Sigmoid colon (tissue), 6 donors: ENCODE measurements at regions not wholly inside any gene's neighbourhood (a gene's known extent, or its start where the extent isn't known, plus 50 kb on each side); places are given as distances from the start of the nearest gene placed in this dataset.
"Not testable (repeated sequence)": the region's sequence is repeated elsewhere in the genome, so short reads cannot be mapped to it uniquely, and the experiment has no call there.

ENCODE experiments used
- DNase-seq: peaks from one replicate; pipeline ENCODE4 v3.0.0-alpha.2; 2019
- H3K27ac ChIP-seq, 4 donors: fragments of 200-600 bp; sonication (generic); one replicate each; pipeline ENCODE4 v1.5.1; 2016 to 2019; ENCODE audit warnings: mild to moderate bottlenecking in 1 of 4
- H3K27me3 ChIP-seq, 3 donors: fragments of 200-600 bp; sonication (generic); one replicate each; pipeline ENCODE4 v1.5.1; 2019; ENCODE audit warnings: mild to moderate bottlenecking in 1 of 3
- H3K36me3 ChIP-seq, 4 donors: fragments of 200-600 bp; sonication (generic); one replicate each; pipeline ENCODE4 v1.5.1; 2016 to 2019
- H3K4me1 ChIP-seq, 4 donors: fragments of 200-600 bp; sonication (generic); one replicate each; pipeline ENCODE4 v1.5.1; 2017 to 2019
- H3K4me3 ChIP-seq, 4 donors: fragments of 200-600 bp; sonication (generic); one replicate each; pipeline ENCODE4 v1.5.1; 2017 to 2019; ENCODE audit warnings: mild to moderate bottlenecking in 2 of 4, moderate library complexity in 1 of 4
- H3K9me3 ChIP-seq, 4 donors: fragments of 200-600 bp in 3 of 4; sonication (generic) in 3 of 4; one replicate each; pipeline versions ENCODE4 v1.5.1 to v1.6.1; 2013 to 2019
- CTCF ChIP-seq, 4 experiments: fragments of 450-650 bp in 3 of 4; fragments of 200-600 bp in 1 of 4; IDR thresholded peaks; one replicate each; pipeline ENCODE4 v1.5.1; 2016 to 2019; ENCODE audit warnings: antibody characterized with exemption in 4 of 4, mild to moderate bottlenecking in 3 of 4, moderate library complexity in 2 of 4
- EP300 ChIP-seq, 4 donors: sonication (generic); formaldehyde crosslinking; IDR thresholded peaks; one replicate each; pipeline ENCODE4 v1.6.1; 2017; ENCODE audit warnings: antibody characterized with exemption in 4 of 4
- POLR2A ChIP-seq, 2 donors: fragments of 450-650 bp; IDR thresholded peaks; one replicate each; pipeline ENCODE4 v1.6.1; 2016; ENCODE audit warnings: antibody characterized with exemption in 2 of 2, mild to moderate bottlenecking in 2 of 2, moderate library complexity in 2 of 2
- POLR2AphosphoS5 ChIP-seq, 4 donors: sonication (generic); formaldehyde crosslinking; IDR thresholded peaks; one replicate each; pipeline ENCODE4 v1.6.1; 2017; ENCODE audit warnings: antibody characterized with exemption in 4 of 4
- WGBS, 2 donors: extraction: QIAGEN DNeasy Blood & Tissue Kit; methylation state at CpG; one replicate each; pipeline ENCODE4 v1.1.7; 2013; 5-methylcytosine and 5-hydroxymethylcytosine counted together
- intact Hi-C: fragments of 100-400 bp; cut with DNase I; formaldehyde crosslinking; loops from one replicate; pipeline ENCODE4 v1.15.1; 2023
- donor health status: healthy with polysubstance abuse.
- donor health status: healthy.

- H3K4me3 ChIP-seq = no peak overlapping the region
- intact Hi-C loops = no loop called here
- TF ChIP-seq EP300 (IDR thresholded peaks at IDR 0.05) = no peak
- no peak for TF ChIP-seq CTCF (IDR thresholded peaks at IDR 0.05)
- TF ChIP-seq POLR2AphosphoS5 (IDR thresholded peaks at IDR 0.05) = no peak
- TF ChIP-seq POLR2A (IDR thresholded peaks at IDR 0.05) = no peak
- no peaks in the 10 kb centered on the region for H3K36me3 ChIP-seq
- H3K9me3 ChIP-seq = no peaks in the 10 kb centered on the region
- H3K27me3 ChIP-seq = no peaks in the 10 kb centered on the region
- peaks cover 0 to 8% (median 0%) of the 10 kb centered on the region in 4 donors for H3K4me1 ChIP-seq
- 94 to 95% methylated on average over 15 of the region's 15 CpGs for WGBS, 2 donors
- H3K27ac ChIP-seq = no peak overlapping the region
- no peak for DNase-seq
Measured at GRCh38 chr5:162685302-162685701, 617.7 kb downstream of the GABRG2 start.

- H3K4me3 ChIP-seq, intact Hi-C loops, H3K9me3 ChIP-seq, H3K27me3 ChIP-seq, H3K4me1 ChIP-seq, H3K36me3 ChIP-seq, H3K27ac ChIP-seq, DNase-seq: not testable (repeated sequence)
- WGBS, 2 donors = 48 to 82% methylated on average over 5 of the region's 5 CpGs
Measured at GRCh38 chr5:162696272-162696671, 628.7 kb downstream of the GABRG2 start.

GRCh38 chr5:162699361-162699760 lies 631.8 kb downstream of the GABRG2 start:
- intact Hi-C loops = no loop called here
- no peaks in the 10 kb centered on the region for H3K9me3 ChIP-seq
- WGBS, 2 donors = 80 to 87% methylated on average over 4 of the region's 4 CpGs
- no peaks in the 10 kb centered on the region for H3K27me3 ChIP-seq
- H3K36me3 ChIP-seq = no peaks in the 10 kb centered on the region
- H3K4me3 ChIP-seq = no peak overlapping the region
- no peak for TF ChIP-seq POLR2AphosphoS5 (IDR thresholded peaks at IDR 0.05)
- TF ChIP-seq CTCF (IDR thresholded peaks at IDR 0.05) = no peak
- no peak for TF ChIP-seq POLR2A (IDR thresholded peaks at IDR 0.05)
- TF ChIP-seq EP300 (IDR thresholded peaks at IDR 0.05) = no peak
- DNase-seq = no peak
- H3K27ac ChIP-seq = no peak overlapping the region
- no peaks in the 10 kb centered on the region for H3K4me1 ChIP-seq

- Histone ChIP-seq H3K27me3 (no peaks in the 10 kb centered on the region), H3K9me3 (no peaks in the 10 kb centered on the region), H3K27ac (no peak overlapping the region), H3K4me1 (no peaks in the 10 kb centered on the region), H3K4me3 (no peak overlapping the region), H3K36me3 (no peaks in the 10 kb centered on the region)
- intact Hi-C loops = no loop called here
- WGBS, 2 donors = 34 to 71% methylated on average over 2 of the region's 2 CpGs
- no peak for DNase-seq
- TF ChIP-seq CTCF (IDR thresholded peaks at IDR 0.05) (no peak), POLR2AphosphoS5 (IDR thresholded peaks at IDR 0.05) (no peak), POLR2A (IDR thresholded peaks at IDR 0.05) (no peak), EP300 (IDR thresholded peaks at IDR 0.05) (no peak)
Measured at GRCh38 chr5:162703914-162704313, 636.3 kb downstream of the GABRG2 start.

GRCh38 chr5:162711244-162711643 lies 643.7 kb downstream of the GABRG2 start:
- H3K27me3 ChIP-seq = no peaks in the 10 kb centered on the region
- WGBS, 2 donors = 32 to 71% methylated on average over 4 of the region's 4 CpGs
- H3K4me1 ChIP-seq = no peaks in the 10 kb centered on the region
- no peaks in the 10 kb centered on the region for H3K9me3 ChIP-seq
- no peak overlapping the region for H3K4me3 ChIP-seq
- DNase-seq = no peak
- TF ChIP-seq POLR2AphosphoS5 (IDR thresholded peaks at IDR 0.05) (no peak), POLR2A (IDR thresholded peaks at IDR 0.05) (no peak), CTCF (IDR thresholded peaks at IDR 0.05) (no peak), EP300 (IDR thresholded peaks at IDR 0.05) (no peak)
- no peaks in the 10 kb centered on the region for H3K36me3 ChIP-seq
- no peak overlapping the region for H3K27ac ChIP-seq
- intact Hi-C loops = no loop called here
